ENCODE measurements at regions not wholly inside any gene's neighbourhood (a gene's known extent, or its start where the extent isn't known, plus 50 kb on each side); places are given as distances from the start of the nearest gene placed in this dataset.

- intact Hi-C loops (cut with DNase I): loop anchor here in 3 of 4 donors (2.0 to 10.0 kb wide), 4 partner anchors 120 to 468 kb away; partner anchors contain the start of gene LHFPL6 (in 1 of the 3)
- Histone ChIP-seq H3K9me3 (no peaks in the 10 kb centered on the region), H3K4me1 (ENCODE audit: insufficient read depth) (no peaks in the 10 kb centered on the region), H3K36me3 (no peaks in the 10 kb centered on the region), H3K4me3 (no peak overlapping the region), H3K27ac (no peak overlapping the region), H3K27me3 (no peaks in the 10 kb centered on the region)
- 14 to 15% (median 14%) methylated on average over 8 of the region's 8 CpGs for WGBS, 3 donors
- DNase-seq: peak; percentile 44 to 74 (median 55)
- TF ChIP-seq EP300 (IDR thresholded peaks at IDR 0.05): no peak
- peak in 2 of 3 donors; percentile 59 to 65 for TF ChIP-seq CTCF (IDR thresholded peaks at IDR 0.05)
Measured at GRCh38 chr13:39144941-39145533, 106.8 kb downstream of the NHLRC3 start.

GRCh38 chr13:39148513-39148961 is 110.3 kb downstream of the NHLRC3 start:
- no peak for DNase-seq
- 25 to 48% (median 26%) methylated on average over 5 of the region's 5 CpGs for WGBS, 3 donors
- intact Hi-C loops (cut with DNase I): loop anchor here in 2 of 4 donors (10.0 kb wide), 2 partner anchors 116 to 456 kb away; partner anchors contain the start of gene LHFPL6 (in 1 of the 2)
- no peaks in the 10 kb centered on the region for H3K9me3 ChIP-seq
- H3K27me3 ChIP-seq: no peaks in the 10 kb centered on the region
- no peak overlapping the region for H3K27ac ChIP-seq
- no peak for TF ChIP-seq CTCF (IDR thresholded peaks at IDR 0.05)
- no peak for TF ChIP-seq EP300 (IDR thresholded peaks at IDR 0.05)
- TF ChIP-seq POLR2A (IDR thresholded peaks at IDR 0.05): no peak
- no peaks in the 10 kb centered on the region for H3K36me3 ChIP-seq
- H3K4me1 ChIP-seq (ENCODE audit: insufficient read depth): no peaks in the 10 kb centered on the region
- no peak overlapping the region for H3K4me3 ChIP-seq

GRCh38 chr13:39149896-39150295 is 111.6 kb downstream of the NHLRC3 start:
- TF ChIP-seq POLR2A (IDR thresholded peaks at IDR 0.05) (no peak), CTCF (IDR thresholded peaks at IDR 0.05) (no peak), EP300 (IDR thresholded peaks at IDR 0.05) (no peak)
- H3K9me3 ChIP-seq: no peaks in the 10 kb centered on the region

GRCh38 chr13:39154041-39154440 is 115.8 kb downstream of the NHLRC3 start:
- H3K27me3 ChIP-seq: no peaks in the 10 kb centered on the region
- no peaks in the 10 kb centered on the region for H3K9me3 ChIP-seq
- no peak for TF ChIP-seq EP300 (IDR thresholded peaks at IDR 0.05)
- TF ChIP-seq CTCF (IDR thresholded peaks at IDR 0.05): no peak
- intact Hi-C loops (cut with DNase I): loop anchor here in 1 of 4 donors (10.0 kb wide), 1 partner anchor 101 kb away; no protein-coding TSS in a partner anchor
- H3K4me1 ChIP-seq (ENCODE audit: insufficient read depth): no peaks in the 10 kb centered on the region
- no peak overlapping the region for H3K27ac ChIP-seq
- no peak for DNase-seq
- no peaks in the 10 kb centered on the region for H3K36me3 ChIP-seq
- no peak overlapping the region for H3K4me3 ChIP-seq

More at GRCh38 chr13:39149896-39150295, 111.6 kb downstream of the NHLRC3 start:
- WGBS, 3 donors: 84 to 94% (median 92%) methylated on average over 5 of the region's 5 CpGs
- Histone ChIP-seq H3K4me1 (ENCODE audit: insufficient read depth) (no peaks in the 10 kb centered on the region), H3K4me3 (no peak overlapping the region), H3K27ac (no peak overlapping the region), H3K36me3 (no peaks in the 10 kb centered on the region), H3K27me3 (no peaks in the 10 kb centered on the region)
- no peak for DNase-seq
- intact Hi-C loops (cut with DNase I): loop anchor here in 3 of 4 donors (10.0 kb wide), 3 partner anchors 105 to 455 kb away; partner anchors contain the start of gene LHFPL6 (in 1 of the 3)
